ENCODE measurements at regions not wholly inside any gene's neighbourhood (a gene's known extent, or its start where the extent isn't known, plus 50 kb on each side); places are given as distances from the start of the nearest gene placed in this dataset.

DNA sequence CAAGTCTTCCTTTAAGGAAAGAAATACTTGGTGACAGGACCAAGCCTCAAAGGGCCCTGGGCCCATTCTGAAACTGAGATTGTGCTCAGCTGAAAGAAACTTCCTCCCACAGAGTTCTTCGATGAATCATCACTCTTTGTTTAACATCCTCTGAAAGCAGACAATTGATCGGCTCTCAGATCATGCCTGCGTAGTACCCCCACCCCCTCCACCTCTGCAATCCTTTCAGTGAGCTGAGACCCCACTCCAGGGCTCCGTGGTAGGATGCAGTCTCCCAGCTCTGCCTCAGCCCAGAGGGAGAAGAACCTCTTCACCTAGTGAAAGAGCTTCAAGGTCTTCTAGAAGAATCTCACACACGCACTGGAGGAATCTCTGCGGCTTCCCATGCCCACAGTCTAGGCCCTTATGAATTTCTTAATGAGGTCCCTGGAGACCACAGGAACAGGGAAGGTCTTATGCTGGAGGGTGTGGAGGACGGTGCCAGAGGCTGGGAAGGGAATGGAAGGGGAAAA, 104.9 kb upstream of the SOD1 start:
- no peak for TF ChIP-seq POLR2AphosphoS5 (IDR thresholded peaks at IDR 0.05; ENCODE audit: low read depth, low read length)
- no peak for TF ChIP-seq SIN3A (IDR thresholded peaks at IDR 0.05; ENCODE audit: borderline replicate concordance, insufficient read depth, low read depth, low read length)
- no peak for TF ChIP-seq TCF7L2 (IDR thresholded peaks at IDR 0.05; ENCODE audit: low read depth, low read length)
- TF ChIP-seq, protein P1, sequence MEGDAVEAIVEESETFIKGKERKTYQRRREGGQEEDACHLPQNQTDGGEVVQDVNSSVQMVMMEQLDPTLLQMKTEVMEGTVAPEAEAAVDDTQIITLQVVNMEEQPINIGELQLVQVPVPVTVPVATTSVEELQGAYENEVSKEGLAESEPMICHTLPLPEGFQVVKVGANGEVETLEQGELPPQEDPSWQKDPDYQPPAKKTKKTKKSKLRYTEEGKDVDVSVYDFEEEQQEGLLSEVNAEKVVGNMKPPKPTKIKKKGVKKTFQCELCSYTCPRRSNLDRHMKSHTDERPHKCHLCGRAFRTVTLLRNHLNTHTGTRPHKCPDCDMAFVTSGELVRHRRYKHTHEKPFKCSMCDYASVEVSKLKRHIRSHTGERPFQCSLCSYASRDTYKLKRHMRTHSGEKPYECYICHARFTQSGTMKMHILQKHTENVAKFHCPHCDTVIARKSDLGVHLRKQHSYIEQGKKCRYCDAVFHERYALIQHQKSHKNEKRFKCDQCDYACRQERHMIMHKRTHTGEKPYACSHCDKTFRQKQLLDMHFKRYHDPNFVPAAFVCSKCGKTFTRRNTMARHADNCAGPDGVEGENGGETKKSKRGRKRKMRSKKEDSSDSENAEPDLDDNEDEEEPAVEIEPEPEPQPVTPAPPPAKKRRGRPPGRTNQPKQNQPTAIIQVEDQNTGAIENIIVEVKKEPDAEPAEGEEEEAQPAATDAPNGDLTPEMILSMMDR (IDR thresholded peaks at IDR 0.05), result no peak
- TF ChIP-seq, protein P2, sequence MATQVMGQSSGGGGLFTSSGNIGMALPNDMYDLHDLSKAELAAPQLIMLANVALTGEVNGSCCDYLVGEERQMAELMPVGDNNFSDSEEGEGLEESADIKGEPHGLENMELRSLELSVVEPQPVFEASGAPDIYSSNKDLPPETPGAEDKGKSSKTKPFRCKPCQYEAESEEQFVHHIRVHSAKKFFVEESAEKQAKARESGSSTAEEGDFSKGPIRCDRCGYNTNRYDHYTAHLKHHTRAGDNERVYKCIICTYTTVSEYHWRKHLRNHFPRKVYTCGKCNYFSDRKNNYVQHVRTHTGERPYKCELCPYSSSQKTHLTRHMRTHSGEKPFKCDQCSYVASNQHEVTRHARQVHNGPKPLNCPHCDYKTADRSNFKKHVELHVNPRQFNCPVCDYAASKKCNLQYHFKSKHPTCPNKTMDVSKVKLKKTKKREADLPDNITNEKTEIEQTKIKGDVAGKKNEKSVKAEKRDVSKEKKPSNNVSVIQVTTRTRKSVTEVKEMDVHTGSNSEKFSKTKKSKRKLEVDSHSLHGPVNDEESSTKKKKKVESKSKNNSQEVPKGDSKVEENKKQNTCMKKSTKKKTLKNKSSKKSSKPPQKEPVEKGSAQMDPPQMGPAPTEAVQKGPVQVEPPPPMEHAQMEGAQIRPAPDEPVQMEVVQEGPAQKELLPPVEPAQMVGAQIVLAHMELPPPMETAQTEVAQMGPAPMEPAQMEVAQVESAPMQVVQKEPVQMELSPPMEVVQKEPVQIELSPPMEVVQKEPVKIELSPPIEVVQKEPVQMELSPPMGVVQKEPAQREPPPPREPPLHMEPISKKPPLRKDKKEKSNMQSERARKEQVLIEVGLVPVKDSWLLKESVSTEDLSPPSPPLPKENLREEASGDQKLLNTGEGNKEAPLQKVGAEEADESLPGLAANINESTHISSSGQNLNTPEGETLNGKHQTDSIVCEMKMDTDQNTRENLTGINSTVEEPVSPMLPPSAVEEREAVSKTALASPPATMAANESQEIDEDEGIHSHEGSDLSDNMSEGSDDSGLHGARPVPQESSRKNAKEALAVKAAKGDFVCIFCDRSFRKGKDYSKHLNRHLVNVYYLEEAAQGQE (IDR thresholded peaks at IDR 0.05; ENCODE audit: insufficient read depth in 1 of 2, low read depth in 2 of 2, low read length in 1 of 2), result no peak
- no peak for DNase-seq (ENCODE audit: low read depth, low spot score)
- Histone ChIP-seq H3K36me3 (ENCODE audit: control insufficient read depth, insufficient read depth, low read length) (no peaks in the 10 kb centered on the region), H3K27ac (ENCODE audit: low read length) (no peak overlapping the region), H3K27me3 (ENCODE audit: control insufficient read depth, insufficient read depth, low read length) (no peaks in the 10 kb centered on the region; the same call in 1 of the 2 replicates), H3K9me3 (ENCODE audit: control insufficient read depth, insufficient read depth, low read depth, low read length) (no peaks in the 10 kb centered on the region), H3K4me3 (ENCODE audit: low read depth in 2 of 2, low read length in 2 of 2) (no peak overlapping the region), H3K4me1 (ENCODE audit: control insufficient read depth, insufficient read depth, low read length) (no peaks in the 10 kb centered on the region; the same call in 1 of the 2 replicates)
- intact Hi-C loops (cut with micrococcal nuclease; ENCODE audit: unreplicated experiment) (no loop called here), in situ Hi-C loops (cut with HindIII; ENCODE audit: low pct_unique_long_range_greater_than_20kb, low sequenced_read_pairs) (no loop called here)
- no TSS peak for BruUV-seq (replicated peaks)
- ATAC-seq, result no peak
- ChIA-PET POLR2A (no interaction called here), CTCF (no interaction called here)

DNA sequence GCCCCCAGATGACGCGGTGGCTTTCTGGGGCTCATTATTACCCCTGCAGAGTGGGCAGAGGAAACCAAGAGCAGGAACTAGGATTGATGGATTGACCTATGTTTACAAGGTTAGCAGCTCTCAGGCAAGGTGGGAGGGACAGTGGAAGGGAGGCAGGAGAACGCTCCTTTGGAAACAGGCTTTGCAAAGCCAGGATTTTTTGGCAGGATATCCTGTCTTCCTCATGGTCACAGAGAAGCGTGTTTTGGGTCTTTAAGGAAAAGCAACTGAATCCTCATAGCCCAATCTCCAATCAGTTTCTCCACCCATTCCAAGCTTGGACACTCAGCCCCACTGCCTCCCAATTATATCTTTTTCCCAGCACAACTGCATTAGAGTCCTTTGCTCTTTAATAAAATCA, 105.6 kb upstream of the SOD1 start:
- H3K4me1 ChIP-seq (ENCODE audit: control insufficient read depth, insufficient read depth, low read length), result no peaks in the 10 kb centered on the region; the same call in 1 of the 2 replicates
- no peak for DNase-seq (ENCODE audit: low read depth, low spot score)
- H3K27ac ChIP-seq (ENCODE audit: low read length), result no peak overlapping the region
- H3K9me3 ChIP-seq (ENCODE audit: control insufficient read depth, insufficient read depth, low read depth, low read length), result no peaks in the 10 kb centered on the region
- in situ Hi-C loops (cut with HindIII; ENCODE audit: low pct_unique_long_range_greater_than_20kb, low sequenced_read_pairs) (no loop called here), intact Hi-C loops (cut with micrococcal nuclease; ENCODE audit: unreplicated experiment) (no loop called here)
- no peak overlapping the region for H3K4me3 ChIP-seq (ENCODE audit: low read depth in 2 of 2, low read length in 2 of 2)
- ChIA-PET POLR2A (no interaction called here), CTCF (no interaction called here)
- no peaks in the 10 kb centered on the region for H3K36me3 ChIP-seq (ENCODE audit: control insufficient read depth, insufficient read depth, low read length)
- no TSS peak for BruUV-seq (replicated peaks)
- no peak for TF ChIP-seq TCF7L2 (IDR thresholded peaks at IDR 0.05; ENCODE audit: low read depth, low read length)
- no peaks in the 10 kb centered on the region; the same call in 1 of the 2 replicates for H3K27me3 ChIP-seq (ENCODE audit: control insufficient read depth, insufficient read depth, low read length)
- no peak for ATAC-seq

DNA sequence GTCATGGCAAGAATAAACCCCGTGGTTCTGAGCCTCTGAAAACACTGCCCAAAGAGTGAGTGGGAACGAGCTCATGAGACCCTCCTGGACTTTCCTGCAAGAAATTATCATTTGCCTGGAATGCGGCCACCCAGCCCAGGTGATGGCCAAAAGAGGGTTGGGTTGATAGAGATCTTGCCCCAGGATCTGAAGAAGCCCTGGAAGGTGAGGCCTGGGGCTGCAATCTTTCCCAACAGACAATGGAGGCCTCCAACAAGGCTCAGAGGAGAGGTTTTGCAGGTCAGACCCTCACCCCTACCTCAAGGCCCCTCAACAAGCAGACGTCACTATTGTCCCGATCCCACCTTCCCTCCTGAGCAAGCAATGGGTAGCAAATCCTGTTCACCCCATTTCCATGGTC, 106.0 kb upstream of the SOD1 start:
- Histone ChIP-seq H3K4me1 (ENCODE audit: control insufficient read depth, insufficient read depth, low read length) (no peaks in the 10 kb centered on the region; the same call in 1 of the 2 replicates), H3K4me3 (ENCODE audit: low read depth in 2 of 2, low read length in 2 of 2) (no peak overlapping the region), H3K27me3 (ENCODE audit: control insufficient read depth, insufficient read depth, low read length) (no peaks in the 10 kb centered on the region; the same call in 1 of the 2 replicates), H3K36me3 (ENCODE audit: control insufficient read depth, insufficient read depth, low read length) (no peaks in the 10 kb centered on the region), H3K9me3 (ENCODE audit: control insufficient read depth, insufficient read depth, low read depth, low read length) (no peaks in the 10 kb centered on the region), H3K27ac (ENCODE audit: low read length) (no peak overlapping the region)
- ChIA-PET CTCF (no interaction called here), POLR2A (no interaction called here)
- DNase-seq (ENCODE audit: low read depth, low spot score), result no peak
- TF ChIP-seq, protein P1 (IDR thresholded peaks at IDR 0.05), result no peak
- TF ChIP-seq POLR2AphosphoS5 (IDR thresholded peaks at IDR 0.05; ENCODE audit: low read depth, low read length) (no peak), SIN3A (IDR thresholded peaks at IDR 0.05; ENCODE audit: borderline replicate concordance, insufficient read depth, low read depth, low read length) (no peak)
- TF ChIP-seq, protein P2 (IDR thresholded peaks at IDR 0.05; ENCODE audit: insufficient read depth in 1 of 2, low read depth in 2 of 2, low read length in 1 of 2), result no peak
- intact Hi-C loops (cut with micrococcal nuclease; ENCODE audit: unreplicated experiment), result no loop called here
- in situ Hi-C loops (cut with HindIII; ENCODE audit: low pct_unique_long_range_greater_than_20kb, low sequenced_read_pairs), result no loop called here
- ATAC-seq, result no peak
- BruUV-seq (replicated peaks), result no TSS peak
